H1 (cell line): ENCODE measurements at regions not wholly inside any gene's neighbourhood (a gene's known extent, or its start where the extent isn't known, plus 50 kb on each side); places are given as distances from the start of the nearest gene placed in this dataset.

Experiments used
- CHD7 ChIP-seq: fragments of 300-600 bp; sonication (generic); IDR thresholded peaks from 2 replicates; pipeline ENCODE4 v1.7.1; 2012; ENCODE audit warnings: low read length, moderate library complexity, mild to moderate bottlenecking, inconsistent platforms; ENCODE audit not compliant: insufficient replicate concordance
- PHF8 ChIP-seq: fragments of 200-600 bp; sonication (generic); conservative IDR thresholded peaks from 2 replicates; pipeline ENCODE4 v1.7.1; 2012; ENCODE audit warnings: low read depth, mild to moderate bottlenecking, inconsistent platforms, low read length, moderate library complexity
- POLR2AphosphoS5 ChIP-seq: IDR thresholded peaks from 2 replicates; pipeline ENCODE4 v1.6.1; 2011; ENCODE audit warnings: low read depth, low read length
- POU5F1 ChIP-seq: IDR thresholded peaks from 2 replicates; pipeline ENCODE4 v1.6.1; 2011; ENCODE audit warnings: low read depth, mild to moderate bottlenecking, low read length, moderate library complexity
- RBBP5 ChIP-seq: IDR thresholded peaks from 2 replicates; pipeline ENCODE4 v1.7.1; 2012; ENCODE audit warnings: low read depth, mild to moderate bottlenecking, inconsistent platforms, low read length, moderate library complexity, borderline replicate concordance
- RNF2 ChIP-seq: fragments of 200-900, 300-1000 bp; sonication (generic); IDR thresholded peaks from 2 replicates; pipeline ENCODE4 v1.7.1; 2016; ENCODE audit warnings: borderline replicate concordance, low read depth, mild to moderate bottlenecking, antibody characterized with exemption, low read length; ENCODE audit not compliant: poor library complexity, severe bottlenecking; ENCODE audit errors: missing control alignments
- RXRA ChIP-seq: IDR thresholded peaks from 2 replicates; pipeline ENCODE4 v1.6.1; 2011; ENCODE audit warnings: low read depth, mild to moderate bottlenecking, low read length, moderate library complexity; ENCODE audit not compliant: insufficient read depth
- SIRT6 ChIP-seq: IDR thresholded peaks from one replicate; pipeline ENCODE4 v1.7.1; 2012; ENCODE audit warnings: low read length, inconsistent platforms
- SIX5 ChIP-seq: IDR thresholded peaks from 2 replicates; pipeline ENCODE4 v1.6.1; 2011; ENCODE audit warnings: mild to moderate bottlenecking, low read depth, low read length
- TAF7 ChIP-seq: optimal IDR thresholded peaks from 2 replicates; pipeline ENCODE3; 2011; ENCODE audit warnings: low read depth, mild to moderate bottlenecking, inconsistent platforms, low read length, moderate library complexity, borderline replicate concordance
- TBP ChIP-seq: IDR thresholded peaks from 2 replicates; pipeline ENCODE4 v1.6.1; 2011; ENCODE audit warnings: low read depth, low read length, improper control_type of control experiment
- TCF12 ChIP-seq: IDR thresholded peaks from 2 replicates; pipeline ENCODE4 v1.6.1; 2011; ENCODE audit warnings: low read depth, mild to moderate bottlenecking, low read length
- TEAD4 ChIP-seq: IDR thresholded peaks from 2 replicates; pipeline ENCODE4 v1.6.1; 2012; ENCODE audit warnings: low read depth, low read length, inconsistent platforms, mixed read lengths

- TF ChIP-seq CHD7 (no peak), TAF7 (no peak), TBP (no peak), RBBP5 (no peak), PHF8 (no peak), SIRT6 (no peak), POLR2AphosphoS5 (no peak), POU5F1 (no peak), RXRA (no peak), TEAD4 (no peak), RNF2 (no peak), SIX5 (no peak), TCF12 (no peak)
These were observed 461.9 kb upstream of the ONECUT1 start (continued) for GRCh38 chr15:53251996-53252395.
